Hepatocyte (in vitro differentiated cells): ENCODE measurements at regions not wholly inside any gene's neighbourhood (a gene's known extent, or its start where the extent isn't known, plus 50 kb on each side); places are given as distances from the start of the nearest gene placed in this dataset.

ENCODE experiments used
- EZH2 ChIP-seq: fragments of 200-600 bp; sonication (generic); IDR thresholded peaks from 2 replicates; pipeline ENCODE4 v1.6.1; 2016; ENCODE audit warnings: antibody characterized with exemption, mild to moderate bottlenecking, borderline replicate concordance
- EZH2phosphoT487 ChIP-seq: fragments of 200-600 bp; sonication (generic); IDR thresholded peaks from one replicate; pipeline ENCODE4 v1.6.1; 2018; ENCODE audit warnings: antibody characterized with exemption, mild to moderate bottlenecking, low read depth, moderate library complexity; ENCODE audit not compliant: unreplicated experiment, severe bottlenecking
- TF ChIP-seq, protein P1 (sequence below): fragments of 200-600 bp; sonication (generic); IDR thresholded peaks from 2 replicates; pipeline ENCODE4 v1.5.1; 2016; ENCODE audit warnings: antibody characterized with exemption, mild to moderate bottlenecking; ENCODE audit not compliant: poor library complexity

DNA sequence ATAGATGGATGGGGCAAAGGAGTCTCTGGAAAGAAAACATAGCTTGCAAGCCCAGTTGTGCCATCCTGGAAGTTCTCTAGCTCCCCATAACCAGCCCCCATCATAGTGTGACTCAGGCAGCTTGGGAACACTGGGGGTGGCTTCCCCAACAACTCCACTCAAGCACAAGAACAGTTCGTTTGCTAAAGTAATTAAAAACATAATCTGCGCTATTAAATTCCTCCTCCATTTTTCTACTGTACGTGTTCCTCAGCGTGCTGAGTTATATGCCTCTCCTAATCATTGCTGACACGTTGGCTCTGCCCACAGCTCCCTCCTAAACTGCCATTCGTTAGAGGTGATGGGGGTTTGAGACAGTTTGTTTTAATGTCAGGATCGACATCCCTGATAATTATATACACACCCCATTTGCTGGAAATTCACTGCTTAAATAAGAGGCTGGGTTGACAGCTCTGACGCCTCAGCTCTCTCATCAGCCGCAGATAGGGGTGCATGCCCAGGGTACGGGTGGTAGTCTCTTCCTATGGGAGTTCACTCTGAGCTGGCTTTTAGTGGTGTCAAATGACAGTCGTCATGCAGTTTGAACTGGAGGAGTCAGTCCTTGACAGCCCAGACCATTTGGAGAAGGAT, 59.5 kb upstream of the SEZ6L start:
- TF ChIP-seq, protein P1, sequence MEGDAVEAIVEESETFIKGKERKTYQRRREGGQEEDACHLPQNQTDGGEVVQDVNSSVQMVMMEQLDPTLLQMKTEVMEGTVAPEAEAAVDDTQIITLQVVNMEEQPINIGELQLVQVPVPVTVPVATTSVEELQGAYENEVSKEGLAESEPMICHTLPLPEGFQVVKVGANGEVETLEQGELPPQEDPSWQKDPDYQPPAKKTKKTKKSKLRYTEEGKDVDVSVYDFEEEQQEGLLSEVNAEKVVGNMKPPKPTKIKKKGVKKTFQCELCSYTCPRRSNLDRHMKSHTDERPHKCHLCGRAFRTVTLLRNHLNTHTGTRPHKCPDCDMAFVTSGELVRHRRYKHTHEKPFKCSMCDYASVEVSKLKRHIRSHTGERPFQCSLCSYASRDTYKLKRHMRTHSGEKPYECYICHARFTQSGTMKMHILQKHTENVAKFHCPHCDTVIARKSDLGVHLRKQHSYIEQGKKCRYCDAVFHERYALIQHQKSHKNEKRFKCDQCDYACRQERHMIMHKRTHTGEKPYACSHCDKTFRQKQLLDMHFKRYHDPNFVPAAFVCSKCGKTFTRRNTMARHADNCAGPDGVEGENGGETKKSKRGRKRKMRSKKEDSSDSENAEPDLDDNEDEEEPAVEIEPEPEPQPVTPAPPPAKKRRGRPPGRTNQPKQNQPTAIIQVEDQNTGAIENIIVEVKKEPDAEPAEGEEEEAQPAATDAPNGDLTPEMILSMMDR: no peak
- TF ChIP-seq EZH2: no peak
- no peak for TF ChIP-seq EZH2phosphoT487
